Non-pigmented ciliary epithelial cell (primary cell): ENCODE measurements at regions not wholly inside any gene's neighbourhood (a gene's known extent, or its start where the extent isn't known, plus 50 kb on each side); places are given as distances from the start of the nearest gene placed in this dataset.

Experiments
- DNase-seq: peaks from one replicate; pipeline ENCODE4 v3.0.0-alpha.2; 2010; ENCODE audit warnings: low read depth

GRCh38 chr1:5465281-5465711, 526.9 kb downstream of the NPHP4 start:
- DNase-seq, result no peak

DNA sequence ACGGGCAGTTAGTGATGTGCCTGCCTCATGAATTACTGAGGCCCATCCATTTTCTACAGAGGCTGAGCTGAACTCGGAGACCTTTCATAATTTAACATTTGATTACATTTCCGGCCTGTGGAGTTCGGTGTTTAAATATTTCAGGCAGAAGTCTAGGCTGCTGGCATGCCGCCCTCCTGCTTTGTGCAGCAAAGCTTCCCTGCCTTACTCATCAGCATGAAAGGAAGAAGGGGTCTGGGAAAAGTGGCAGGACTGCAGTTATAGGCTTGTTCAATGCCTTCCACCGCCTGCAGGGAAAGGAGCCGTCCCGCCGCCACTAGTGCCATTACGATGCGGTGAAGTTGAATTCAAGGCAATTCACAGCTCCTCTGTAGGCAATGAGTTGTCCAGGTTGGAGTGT, 527.9 kb downstream of the NPHP4 start:
- no peak for DNase-seq

DNA sequence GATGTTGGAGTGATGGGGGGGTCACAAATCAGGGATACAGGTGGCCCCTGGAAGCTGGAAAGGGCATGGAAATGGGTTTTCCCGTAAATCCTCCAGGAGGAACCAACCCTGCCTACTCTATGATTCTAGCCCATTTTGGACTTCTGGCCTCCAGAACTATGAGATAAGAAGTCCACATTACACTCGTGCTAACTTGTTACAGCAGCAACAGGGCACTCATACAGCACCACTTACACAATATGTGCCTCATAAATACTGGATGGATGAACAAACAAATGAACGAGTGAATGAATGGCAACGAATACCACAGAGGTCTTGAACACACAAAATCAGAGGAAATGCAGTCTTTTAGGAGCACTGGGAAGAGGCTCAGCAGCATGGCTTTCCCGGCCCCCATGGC, 531.3 kb downstream of the NPHP4 start:
- DNase-seq, result no peak

- no peak for DNase-seq
Observed at GRCh38 chr1:5459839-5460610, 532.2 kb downstream of the NPHP4 start.

DNA sequence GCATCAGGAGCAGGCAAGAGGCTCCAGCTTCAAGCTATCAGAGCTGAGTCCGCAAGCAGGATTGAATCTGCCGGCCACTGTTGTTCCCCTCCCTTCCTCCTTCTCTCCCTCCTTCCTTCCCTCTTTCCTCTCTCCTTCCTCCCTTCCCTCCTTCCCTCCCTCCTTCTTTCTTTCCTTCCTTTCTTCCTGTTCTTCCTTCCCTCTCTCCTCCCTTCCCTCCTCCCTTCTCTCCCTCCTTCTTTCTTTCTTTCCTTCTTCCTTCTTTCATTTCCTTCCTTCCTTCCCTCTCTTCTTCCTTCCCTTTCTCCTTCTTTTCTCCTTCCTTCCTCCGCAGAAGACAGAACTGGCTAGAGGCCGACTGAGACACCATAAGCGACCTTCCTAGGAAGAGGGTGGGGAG, 534.0 kb downstream of the NPHP4 start:
- no peak for DNase-seq

GRCh38 chr1:5456090-5456811, 536.0 kb downstream of the NPHP4 start:
- DNase-seq, result no peak

GRCh38 chr1:5455651-5456050, 536.6 kb downstream of the NPHP4 start:
- no peak for DNase-seq

DNA sequence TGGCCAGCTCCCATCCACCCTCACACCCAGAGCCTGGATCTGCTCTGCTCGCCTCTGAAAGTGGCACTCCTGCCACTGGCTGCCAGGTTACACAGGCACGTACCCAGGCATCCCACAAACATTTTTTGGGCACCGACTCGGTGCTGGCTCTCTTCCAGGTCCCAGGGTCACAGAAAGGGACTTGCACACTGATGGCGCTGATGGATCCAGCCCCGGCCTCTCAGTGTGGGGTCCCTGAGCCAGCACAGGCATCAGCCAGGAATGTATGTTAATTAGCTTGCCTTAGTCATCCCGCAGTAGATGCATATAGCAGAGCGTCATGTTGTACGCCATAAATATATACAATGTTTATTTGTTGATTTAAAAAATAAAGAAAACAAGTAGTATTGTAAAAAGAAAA, 537.2 kb downstream of the NPHP4 start:
- no peak for DNase-seq

DNA sequence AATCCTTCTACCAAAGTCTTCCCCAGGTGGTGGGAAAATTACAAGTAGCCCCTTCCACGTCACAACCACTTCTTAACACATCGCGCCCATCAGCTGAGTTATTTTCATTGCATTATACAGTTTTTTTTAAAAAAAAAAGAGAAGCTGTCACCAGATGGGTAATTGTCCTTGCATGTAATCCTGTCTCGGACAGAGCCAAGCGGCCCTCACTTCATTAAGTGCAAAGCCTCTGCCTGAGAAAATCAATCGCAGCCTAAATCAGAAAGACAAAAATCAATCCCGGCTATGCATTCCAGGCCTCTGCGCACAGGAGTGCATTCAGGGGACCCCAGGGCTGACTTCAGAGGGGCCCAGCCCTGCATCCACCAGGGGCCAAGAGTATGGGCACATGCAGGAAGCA, 538.9 kb downstream of the NPHP4 start:
- no peak for DNase-seq

DNA sequence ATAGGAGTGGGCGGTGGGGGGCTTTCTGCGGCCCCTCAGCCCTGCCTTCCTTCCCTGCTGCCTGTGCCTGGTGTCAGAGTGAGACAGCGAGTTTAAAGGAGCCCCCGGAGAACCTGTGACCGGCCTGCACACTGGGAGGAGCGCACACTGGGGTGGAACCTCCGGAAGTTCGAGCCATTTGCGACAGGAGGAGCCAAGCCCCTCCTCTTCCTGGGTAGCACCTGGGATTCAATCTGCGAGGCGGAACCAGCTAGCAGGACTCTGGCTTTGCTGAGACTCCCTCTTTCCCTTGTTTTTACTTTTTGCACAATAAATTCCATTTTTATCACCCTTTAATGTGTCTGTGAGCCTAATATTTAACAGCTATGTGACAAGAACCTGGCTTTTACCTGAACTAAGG, 540.6 kb downstream of the NPHP4 start:
- DNase-seq, result no peak

GRCh38 chr1:5448486-5448885, 543.7 kb downstream of the NPHP4 start:
- DNase-seq, result no peak

GRCh38 chr1:5447503-5447960, 544.7 kb downstream of the NPHP4 start:
- no peak for DNase-seq

DNA sequence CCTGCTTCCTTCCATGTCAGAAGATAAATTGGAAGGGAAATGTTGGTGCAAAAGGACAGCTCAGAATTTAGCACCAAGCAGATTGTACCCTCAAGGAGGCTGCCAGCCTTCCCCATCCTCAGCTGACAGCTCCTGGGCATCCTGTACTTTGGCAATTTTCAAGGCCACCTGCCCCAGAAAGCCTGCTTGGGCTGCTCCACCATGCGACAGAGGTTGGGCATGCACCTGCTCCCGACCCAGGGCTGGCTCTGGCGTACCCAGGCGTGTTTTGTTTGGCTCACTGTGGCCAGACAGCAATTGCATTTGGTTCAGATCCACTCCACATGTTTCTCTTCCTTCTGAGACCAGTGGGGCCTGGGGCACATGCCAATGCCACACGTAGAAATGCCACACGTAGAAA, 547.8 kb downstream of the NPHP4 start:
- DNase-seq, result no peak

DNA sequence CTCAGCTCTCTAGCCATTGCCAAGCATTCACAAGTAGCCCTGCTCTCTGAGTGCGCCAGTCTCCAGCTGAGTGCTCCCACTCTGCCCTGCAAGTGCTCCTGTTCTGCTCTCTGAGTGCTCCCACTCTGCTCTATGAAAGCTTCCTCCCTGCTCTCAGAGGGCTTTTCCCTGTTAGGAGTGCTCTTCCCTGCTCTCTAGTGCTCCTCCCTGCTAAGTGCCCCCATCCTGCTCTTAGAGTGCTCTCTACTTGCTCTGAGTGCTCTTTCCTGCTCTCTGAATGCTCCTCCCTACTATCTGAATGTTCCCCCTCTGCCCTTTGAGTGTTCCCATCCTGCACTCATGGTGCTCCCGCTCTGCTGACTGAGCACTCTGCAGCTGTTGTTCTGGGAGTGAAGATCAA, 555.4 kb downstream of the NPHP4 start:
- no peak for DNase-seq

GRCh38 chr1:5435414-5435813, 556.8 kb downstream of the NPHP4 start:
- DNase-seq, result no peak

- DNase-seq, result no peak
Observed at GRCh38 chr1:5432436-5432835, 559.8 kb downstream of the NPHP4 start.

- no peak for DNase-seq
Observed at GRCh38 chr1:5430911-5431697, 561.1 kb downstream of the NPHP4 start.

DNA sequence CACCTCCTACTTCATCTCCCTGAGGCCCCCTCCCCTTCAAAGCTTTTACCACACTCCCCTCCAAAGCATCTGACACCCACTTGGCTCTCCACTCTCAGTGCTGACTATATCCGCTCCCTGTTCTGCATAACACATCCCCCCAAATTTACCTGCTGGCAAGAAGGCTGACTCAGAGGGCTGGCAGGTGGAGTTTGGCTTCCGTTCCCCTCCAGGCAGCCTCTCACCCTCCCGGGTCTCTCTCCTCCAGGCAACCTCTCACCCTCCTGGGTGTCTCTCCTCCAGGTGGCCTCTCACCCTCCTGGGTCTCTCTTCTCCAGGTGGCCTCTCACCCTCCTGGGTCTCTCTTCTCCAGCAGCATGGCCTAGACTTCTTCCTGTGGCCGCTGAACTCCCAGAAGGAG, 562.1 kb downstream of the NPHP4 start:
- no peak for DNase-seq

GRCh38 chr1:5428351-5428750, 563.9 kb downstream of the NPHP4 start:
- no peak for DNase-seq

GRCh38 chr1:5427026-5427613, 565.1 kb downstream of the NPHP4 start:
- no peak for DNase-seq

GRCh38 chr1:5424802-5425703, 567.2 kb downstream of the NPHP4 start:
- no peak for DNase-seq
